GM10266 (cell line): ENCODE measurements at regions not wholly inside any gene's neighbourhood (a gene's known extent, or its start where the extent isn't known, plus 50 kb on each side); places are given as distances from the start of the nearest gene placed in this dataset.

ENCODE experiments used
- DNase-seq: peaks from one replicate; pipeline ENCODE4 v3.0.0; 2012; ENCODE audit errors: extremely low spot score
- TF ChIP-seq, protein P1 (sequence below): IDR thresholded peaks from 2 replicates; pipeline ENCODE4 v1.5.1; 2012; ENCODE audit warnings: mild to moderate bottlenecking, low read depth; ENCODE audit not compliant: control insufficient read depth, insufficient read depth; ENCODE audit errors: missing control alignments

DNA sequence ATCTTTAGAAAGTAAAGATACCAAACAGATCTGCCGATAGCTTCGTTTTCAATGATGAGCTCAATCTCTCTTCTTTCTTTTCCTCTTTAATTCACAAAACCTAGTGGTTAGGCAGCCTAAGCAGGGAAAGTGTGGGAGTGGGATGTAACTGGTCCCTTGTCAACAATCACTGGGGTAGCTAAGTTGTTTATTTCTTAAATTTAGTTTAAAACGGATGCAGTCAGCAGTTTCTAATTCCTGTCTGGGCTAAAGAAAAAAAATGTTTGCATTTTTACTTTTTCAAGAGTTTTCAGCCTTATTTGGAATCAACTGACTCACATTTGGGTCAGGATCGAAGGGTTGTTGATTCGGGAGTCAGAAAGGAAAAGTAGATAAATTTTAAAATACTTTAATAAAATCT, 137.7 kb upstream of the TACR1 start:
- TF ChIP-seq, protein P1, sequence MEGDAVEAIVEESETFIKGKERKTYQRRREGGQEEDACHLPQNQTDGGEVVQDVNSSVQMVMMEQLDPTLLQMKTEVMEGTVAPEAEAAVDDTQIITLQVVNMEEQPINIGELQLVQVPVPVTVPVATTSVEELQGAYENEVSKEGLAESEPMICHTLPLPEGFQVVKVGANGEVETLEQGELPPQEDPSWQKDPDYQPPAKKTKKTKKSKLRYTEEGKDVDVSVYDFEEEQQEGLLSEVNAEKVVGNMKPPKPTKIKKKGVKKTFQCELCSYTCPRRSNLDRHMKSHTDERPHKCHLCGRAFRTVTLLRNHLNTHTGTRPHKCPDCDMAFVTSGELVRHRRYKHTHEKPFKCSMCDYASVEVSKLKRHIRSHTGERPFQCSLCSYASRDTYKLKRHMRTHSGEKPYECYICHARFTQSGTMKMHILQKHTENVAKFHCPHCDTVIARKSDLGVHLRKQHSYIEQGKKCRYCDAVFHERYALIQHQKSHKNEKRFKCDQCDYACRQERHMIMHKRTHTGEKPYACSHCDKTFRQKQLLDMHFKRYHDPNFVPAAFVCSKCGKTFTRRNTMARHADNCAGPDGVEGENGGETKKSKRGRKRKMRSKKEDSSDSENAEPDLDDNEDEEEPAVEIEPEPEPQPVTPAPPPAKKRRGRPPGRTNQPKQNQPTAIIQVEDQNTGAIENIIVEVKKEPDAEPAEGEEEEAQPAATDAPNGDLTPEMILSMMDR, result no peak

GRCh38 chr2:75336451-75336850, 137.1 kb upstream of the TACR1 start:
- TF ChIP-seq, protein P1, result no peak
- DNase-seq, result no peak

More for the DNA sequence above, 137.7 kb upstream of the TACR1 start:
- no peak for DNase-seq

DNA sequence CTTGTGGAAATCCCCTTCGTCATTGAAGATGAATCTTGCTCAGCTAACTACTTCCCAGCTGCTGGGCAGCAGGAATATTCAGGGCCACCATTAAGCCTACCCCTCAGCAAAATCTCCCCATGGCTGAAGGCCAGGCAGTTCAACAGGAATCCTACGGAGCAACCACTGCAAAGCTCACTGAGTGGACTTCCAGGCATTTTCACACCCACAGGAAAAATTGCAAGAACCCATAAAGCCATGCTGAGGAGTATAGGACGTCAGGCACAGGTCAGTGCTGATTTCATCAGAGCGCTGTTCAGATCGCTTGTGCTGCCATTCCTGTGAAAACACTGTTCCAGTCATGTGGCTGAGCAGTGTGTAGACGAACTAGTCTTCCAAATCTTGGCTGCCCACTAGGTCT, 134.8 kb upstream of the TACR1 start:
- TF ChIP-seq, protein P1, result no peak
- no peak for DNase-seq

DNA sequence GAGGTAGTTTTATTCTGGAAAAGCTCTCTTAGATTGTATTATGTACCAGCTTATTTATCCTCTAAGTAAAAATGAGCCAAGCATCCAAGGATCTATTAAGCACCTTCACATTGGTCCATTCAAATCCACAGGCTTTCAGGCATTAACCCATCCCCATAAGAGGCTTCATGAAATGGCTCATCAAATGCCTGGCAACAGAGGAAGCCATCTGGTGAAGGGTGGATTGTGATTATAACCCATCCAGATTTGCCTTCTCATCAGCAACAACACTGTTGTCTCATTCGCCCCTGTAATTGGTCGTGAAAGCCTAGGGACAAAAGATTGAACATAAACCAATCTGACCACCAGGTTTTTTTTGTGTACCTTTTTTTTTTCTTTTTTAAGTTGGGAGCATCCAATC, 134.3 kb upstream of the TACR1 start:
- TF ChIP-seq, protein P1, result no peak
- no peak for DNase-seq

GRCh38 chr2:75328156-75328555, 128.8 kb upstream of the TACR1 start:
- TF ChIP-seq, protein P1, result no peak
- DNase-seq, result no peak

DNA sequence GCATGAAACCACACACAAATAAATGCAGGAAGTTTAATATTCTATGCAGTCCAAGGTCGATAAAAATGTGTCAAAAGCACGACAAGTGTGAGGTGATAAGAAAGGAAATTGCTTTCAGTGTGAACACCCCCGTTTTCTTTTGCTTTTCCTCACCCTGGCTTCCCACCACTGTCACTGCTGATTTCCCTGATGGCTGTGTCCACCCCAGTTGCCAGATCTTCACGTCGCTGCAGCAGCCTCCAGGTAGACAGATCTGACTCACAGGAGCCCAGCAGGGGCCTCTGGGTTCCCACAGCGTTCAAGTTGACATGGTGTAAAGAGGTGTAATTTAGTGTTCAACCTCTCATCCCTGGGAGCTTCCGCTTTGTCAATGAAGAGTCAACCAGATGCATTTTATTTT, 128.0 kb upstream of the TACR1 start:
- no peak for DNase-seq
- TF ChIP-seq, protein P1, result no peak

- no peak for DNase-seq
- TF ChIP-seq, protein P1, result no peak
Measured at GRCh38 chr2:75326645-75327044, 127.3 kb upstream of the TACR1 start.
